ENCODE measurements at regions not wholly inside any gene's neighbourhood (a gene's known extent, or its start where the extent isn't known, plus 50 kb on each side); places are given as distances from the start of the nearest gene placed in this dataset.

DNA sequence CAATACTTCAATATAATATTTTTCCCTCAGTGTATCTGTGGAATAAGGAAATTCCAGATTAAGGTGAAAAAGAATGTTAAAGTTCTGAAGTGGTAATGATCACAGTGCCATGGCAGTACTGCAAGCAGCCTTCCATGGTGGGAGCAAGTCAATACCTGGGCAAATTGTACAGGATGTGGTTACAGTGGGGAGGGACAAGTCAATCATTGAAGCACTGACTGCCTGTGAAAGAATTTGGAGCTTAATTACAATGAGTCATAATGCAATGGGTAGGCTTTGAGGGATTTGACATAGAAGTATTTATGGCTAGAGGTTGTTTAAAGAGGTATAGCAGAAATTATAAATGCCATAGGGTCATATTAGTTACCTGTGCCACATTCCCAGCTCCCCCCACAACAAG, 786.5 kb upstream of the ACO1 start:
- Histone ChIP-seq H4K5ac (ENCODE audit: insufficient read length, low read depth, low read length) (no peak overlapping the region), H3K23ac (ENCODE audit: insufficient read length, low read depth, low read length) (no peak overlapping the region), H4K8ac (replicated peaks; ENCODE audit: insufficient read length, low read depth, low read length) (no peak overlapping the region), H3K27me3 (ENCODE audit: insufficient read depth, low read length) (no peaks in the 10 kb centered on the region), H2BK120ac (ENCODE audit: low read depth, low read length, poor library complexity, severe bottlenecking) (no peak overlapping the region), H2AK5ac (ENCODE audit: insufficient read length, low read length) (no peak overlapping the region), H3K79me2 (ENCODE audit: insufficient read depth, low read length) (no peaks in the 10 kb centered on the region), H2BK15ac (ENCODE audit: low read depth, low read length) (no peak overlapping the region), H3K23me2 (ENCODE audit: insufficient read length, low read depth, low read length, poor library complexity, severe bottlenecking) (no peaks in the 10 kb centered on the region), H3K27ac (ENCODE audit: insufficient read length, low read depth, low read length) (no peak overlapping the region), H2AFZ (ENCODE audit: low read length) (no peak overlapping the region), H3K18ac (ENCODE audit: insufficient read length, low read depth, low read length) (no peak overlapping the region), H3K79me1 (ENCODE audit: insufficient read depth, low read depth, low read length, poor library complexity, severe bottlenecking) (no peaks in the 10 kb centered on the region), H3K4ac (ENCODE audit: low read depth, low read length) (no peak overlapping the region), H4K91ac (ENCODE audit: insufficient read length, low read depth, low read length) (no peak overlapping the region), H3K9ac (ENCODE audit: extremely low read depth, insufficient read length, low read length) (no peak overlapping the region), H2BK5ac (ENCODE audit: insufficient read length, low read length) (no peak overlapping the region), H3T11ph (ENCODE audit: low read length) (no peak overlapping the region), H4K20me1 (ENCODE audit: control insufficient read depth, insufficient read depth, insufficient read length) (no peaks in the 10 kb centered on the region), H3K56ac (ENCODE audit: insufficient read length, low read depth, low read length) (no peak overlapping the region), H3K4me1 (ENCODE audit: insufficient read depth, low read length) (no peaks in the 10 kb centered on the region), H3K9me3 (ENCODE audit: control insufficient read depth, low read depth, low read length) (no peaks in the 10 kb centered on the region), H2BK20ac (ENCODE audit: low read depth, low read length, poor library complexity, severe bottlenecking) (no peak overlapping the region), H3K4me2 (ENCODE audit: insufficient read depth, insufficient read length, low read length) (no peak overlapping the region), H2BK12ac (ENCODE audit: insufficient read length, low read depth, low read length) (no peak overlapping the region), H3K14ac (ENCODE audit: insufficient read depth, low read length) (no peak overlapping the region)
- Mint-ChIP-seq H3K27me3 (ENCODE audit: low read depth) (no peaks in the 10 kb centered on the region), H3K4me1 (no peaks in the 10 kb centered on the region), H3K9me3 (no peaks in the 10 kb centered on the region), H3K36me3 (ENCODE audit: insufficient read depth in 1 of 3, low read depth in 3 of 3) (no peaks in the 10 kb centered on the region), H3K27ac (no peak overlapping the region), H3K4me3 (no peak overlapping the region)
- DNase-seq = no peak
- TF ChIP-seq, protein P1, sequence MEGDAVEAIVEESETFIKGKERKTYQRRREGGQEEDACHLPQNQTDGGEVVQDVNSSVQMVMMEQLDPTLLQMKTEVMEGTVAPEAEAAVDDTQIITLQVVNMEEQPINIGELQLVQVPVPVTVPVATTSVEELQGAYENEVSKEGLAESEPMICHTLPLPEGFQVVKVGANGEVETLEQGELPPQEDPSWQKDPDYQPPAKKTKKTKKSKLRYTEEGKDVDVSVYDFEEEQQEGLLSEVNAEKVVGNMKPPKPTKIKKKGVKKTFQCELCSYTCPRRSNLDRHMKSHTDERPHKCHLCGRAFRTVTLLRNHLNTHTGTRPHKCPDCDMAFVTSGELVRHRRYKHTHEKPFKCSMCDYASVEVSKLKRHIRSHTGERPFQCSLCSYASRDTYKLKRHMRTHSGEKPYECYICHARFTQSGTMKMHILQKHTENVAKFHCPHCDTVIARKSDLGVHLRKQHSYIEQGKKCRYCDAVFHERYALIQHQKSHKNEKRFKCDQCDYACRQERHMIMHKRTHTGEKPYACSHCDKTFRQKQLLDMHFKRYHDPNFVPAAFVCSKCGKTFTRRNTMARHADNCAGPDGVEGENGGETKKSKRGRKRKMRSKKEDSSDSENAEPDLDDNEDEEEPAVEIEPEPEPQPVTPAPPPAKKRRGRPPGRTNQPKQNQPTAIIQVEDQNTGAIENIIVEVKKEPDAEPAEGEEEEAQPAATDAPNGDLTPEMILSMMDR (conservative IDR thresholded peaks at IDR 0.05) = no peak

All from H9 (cell line).